ENCODE measurements at regions not wholly inside any gene's neighbourhood (a gene's known extent, or its start where the extent isn't known, plus 50 kb on each side); places are given as distances from the start of the nearest gene placed in this dataset.

- in situ Hi-C loops (cut with MboI; ENCODE audit: low sequenced_read_pairs): no loop called here
- H3K36me3 ChIP-seq (replicated peaks): no peaks in the 10 kb centered on the region
- no peaks in the 10 kb centered on the region for H3K9me3 ChIP-seq
Measured at GRCh38 chr16:22681554-22682291, 132.2 kb upstream of the HS3ST2 start.

GRCh38 chr16:22683258-22683657 is 130.7 kb upstream of the HS3ST2 start:
- no peak for DNase-seq (ENCODE audit: low spot score in 2 of 2)
- H3K4me3 ChIP-seq: no peak overlapping the region
- H3K36me3 ChIP-seq (replicated peaks): no peaks in the 10 kb centered on the region
- in situ Hi-C loops (cut with MboI; ENCODE audit: low sequenced_read_pairs): no loop called here
- peaks cover 3% of the 10 kb centered on the region; the same call in 1 of the 2 replicates for H3K27me3 ChIP-seq (ENCODE audit: low read depth)
- no peaks in the 10 kb centered on the region for H3K9me3 ChIP-seq
- H3K4me1 ChIP-seq: no peaks in the 10 kb centered on the region

More at GRCh38 chr16:22681554-22682291, 132.2 kb upstream of the HS3ST2 start:
- Histone ChIP-seq H3K27me3 (ENCODE audit: low read depth) (peaks cover 3% of the 10 kb centered on the region; the same call in 1 of the 2 replicates), H3K4me1 (no peaks in the 10 kb centered on the region), H3K4me3 (no peak overlapping the region)
- no peak for DNase-seq (ENCODE audit: low spot score in 2 of 2)

- in situ Hi-C loops (cut with MboI; ENCODE audit: low sequenced_read_pairs): no loop called here
Measured at GRCh38 chr16:22683730-22684573, 130.0 kb upstream of the HS3ST2 start.

GRCh38 chr16:22684574-22685458 is 129.1 kb upstream of the HS3ST2 start:
- Histone ChIP-seq H3K4me3 (no peak overlapping the region), H3K36me3 (replicated peaks) (no peaks in the 10 kb centered on the region), H3K9me3 (no peaks in the 10 kb centered on the region), H3K4me1 (no peaks in the 10 kb centered on the region), H3K27me3 (ENCODE audit: low read depth) (no peaks in the 10 kb centered on the region)
- DNase-seq (ENCODE audit: low spot score in 2 of 2): no peak
- in situ Hi-C loops (cut with MboI; ENCODE audit: low sequenced_read_pairs): no loop called here

More at GRCh38 chr16:22683730-22684573, 130.0 kb upstream of the HS3ST2 start:
- Histone ChIP-seq H3K4me3 (no peak overlapping the region), H3K36me3 (replicated peaks) (no peaks in the 10 kb centered on the region), H3K9me3 (no peaks in the 10 kb centered on the region), H3K4me1 (no peaks in the 10 kb centered on the region), H3K27me3 (ENCODE audit: low read depth) (no peaks in the 10 kb centered on the region; the same call in 1 of the 2 replicates)
- DNase-seq (ENCODE audit: low spot score in 2 of 2): no peak

- in situ Hi-C loops (cut with MboI; ENCODE audit: low sequenced_read_pairs): no loop called here
- Histone ChIP-seq H3K27me3 (ENCODE audit: low read depth) (no peaks in the 10 kb centered on the region), H3K4me3 (no peak overlapping the region), H3K9me3 (no peaks in the 10 kb centered on the region), H3K4me1 (no peaks in the 10 kb centered on the region), H3K36me3 (replicated peaks) (no peaks in the 10 kb centered on the region)
- DNase-seq (ENCODE audit: low spot score in 2 of 2): no peak
Measured at GRCh38 chr16:22685459-22685830, 128.5 kb upstream of the HS3ST2 start.

GRCh38 chr16:22687031-22687530 is 126.9 kb upstream of the HS3ST2 start:
- Histone ChIP-seq H3K9me3 (no peaks in the 10 kb centered on the region), H3K27me3 (ENCODE audit: low read depth) (no peaks in the 10 kb centered on the region), H3K4me1 (no peaks in the 10 kb centered on the region), H3K36me3 (replicated peaks) (no peaks in the 10 kb centered on the region), H3K4me3 (no peak overlapping the region)
- in situ Hi-C loops (cut with MboI; ENCODE audit: low sequenced_read_pairs): no loop called here
- DNase-seq (ENCODE audit: low spot score in 2 of 2): no peak

- DNase-seq (ENCODE audit: low spot score in 2 of 2): no peak
- in situ Hi-C loops (cut with MboI; ENCODE audit: low sequenced_read_pairs): no loop called here
- Histone ChIP-seq H3K9me3 (no peaks in the 10 kb centered on the region), H3K27me3 (ENCODE audit: low read depth) (no peaks in the 10 kb centered on the region), H3K36me3 (replicated peaks) (no peaks in the 10 kb centered on the region), H3K4me3 (no peak overlapping the region), H3K4me1 (no peaks in the 10 kb centered on the region)
Measured at GRCh38 chr16:22688463-22688862, 125.5 kb upstream of the HS3ST2 start.

- no peak overlapping the region for H3K4me3 ChIP-seq
- no peak for DNase-seq (ENCODE audit: low spot score in 2 of 2)
- H3K36me3 ChIP-seq (replicated peaks): no peaks in the 10 kb centered on the region
- H3K4me1 ChIP-seq: no peaks in the 10 kb centered on the region
- no peaks in the 10 kb centered on the region for H3K9me3 ChIP-seq
- H3K27me3 ChIP-seq (ENCODE audit: low read depth): peaks cover 1% of the 10 kb centered on the region; the same call in 1 of the 2 replicates
- in situ Hi-C loops (cut with MboI; ENCODE audit: low sequenced_read_pairs): no loop called here
Measured at GRCh38 chr16:22688930-22689329, 125.0 kb upstream of the HS3ST2 start.

- in situ Hi-C loops (cut with MboI; ENCODE audit: low sequenced_read_pairs): no loop called here
- no peak for DNase-seq (ENCODE audit: low spot score in 2 of 2)
- H3K27me3 ChIP-seq (ENCODE audit: low read depth): peaks cover 11% of the 10 kb centered on the region
Measured at GRCh38 chr16:22691335-22691734, 122.6 kb upstream of the HS3ST2 start.

GRCh38 chr16:22692034-22692433 is 121.9 kb upstream of the HS3ST2 start:
- Histone ChIP-seq H3K4me3 (no peak overlapping the region), H3K36me3 (replicated peaks) (no peaks in the 10 kb centered on the region), H3K27me3 (ENCODE audit: low read depth) (peaks cover 11% of the 10 kb centered on the region), H3K9me3 (no peaks in the 10 kb centered on the region), H3K4me1 (no peaks in the 10 kb centered on the region)
- in situ Hi-C loops (cut with MboI; ENCODE audit: low sequenced_read_pairs): no loop called here
- no peak for DNase-seq (ENCODE audit: low spot score in 2 of 2)

More at GRCh38 chr16:22691335-22691734, 122.6 kb upstream of the HS3ST2 start:
- no peaks in the 10 kb centered on the region for H3K4me1 ChIP-seq
- no peak overlapping the region for H3K4me3 ChIP-seq
- no peaks in the 10 kb centered on the region for H3K36me3 ChIP-seq (replicated peaks)
- H3K9me3 ChIP-seq: no peaks in the 10 kb centered on the region

- peaks cover 2% of the 10 kb centered on the region; the same call in 1 of the 2 replicates for H3K9me3 ChIP-seq
- no peaks in the 10 kb centered on the region for H3K4me1 ChIP-seq
- no peaks in the 10 kb centered on the region for H3K36me3 ChIP-seq (replicated peaks)
- H3K4me3 ChIP-seq: no peak overlapping the region
- peaks cover 11% of the 10 kb centered on the region for H3K27me3 ChIP-seq (ENCODE audit: low read depth)
- in situ Hi-C loops (cut with MboI; ENCODE audit: low sequenced_read_pairs): no loop called here
- DNase-seq (ENCODE audit: low spot score in 2 of 2): no peak
Measured at GRCh38 chr16:22692916-22693637, 120.9 kb upstream of the HS3ST2 start.

GRCh38 chr16:22693638-22694340 is 120.2 kb upstream of the HS3ST2 start:
- Histone ChIP-seq H3K9me3 (peaks cover 2% of the 10 kb centered on the region; the same call in 1 of the 2 replicates), H3K4me3 (no peak overlapping the region), H3K27me3 (ENCODE audit: low read depth) (peaks cover 11% of the 10 kb centered on the region), H3K36me3 (replicated peaks) (no peaks in the 10 kb centered on the region), H3K4me1 (no peaks in the 10 kb centered on the region)
- in situ Hi-C loops (cut with MboI; ENCODE audit: low sequenced_read_pairs): no loop called here
- no peak for DNase-seq (ENCODE audit: low spot score in 2 of 2)
